ENCODE measurements at regions not wholly inside any gene's neighbourhood (a gene's known extent, or its start where the extent isn't known, plus 50 kb on each side); places are given as distances from the start of the nearest gene placed in this dataset.
"Not testable (repeated sequence)": the region's sequence is repeated elsewhere in the genome, so short reads cannot be mapped to it uniquely, and the experiment has no call there.

DNA sequence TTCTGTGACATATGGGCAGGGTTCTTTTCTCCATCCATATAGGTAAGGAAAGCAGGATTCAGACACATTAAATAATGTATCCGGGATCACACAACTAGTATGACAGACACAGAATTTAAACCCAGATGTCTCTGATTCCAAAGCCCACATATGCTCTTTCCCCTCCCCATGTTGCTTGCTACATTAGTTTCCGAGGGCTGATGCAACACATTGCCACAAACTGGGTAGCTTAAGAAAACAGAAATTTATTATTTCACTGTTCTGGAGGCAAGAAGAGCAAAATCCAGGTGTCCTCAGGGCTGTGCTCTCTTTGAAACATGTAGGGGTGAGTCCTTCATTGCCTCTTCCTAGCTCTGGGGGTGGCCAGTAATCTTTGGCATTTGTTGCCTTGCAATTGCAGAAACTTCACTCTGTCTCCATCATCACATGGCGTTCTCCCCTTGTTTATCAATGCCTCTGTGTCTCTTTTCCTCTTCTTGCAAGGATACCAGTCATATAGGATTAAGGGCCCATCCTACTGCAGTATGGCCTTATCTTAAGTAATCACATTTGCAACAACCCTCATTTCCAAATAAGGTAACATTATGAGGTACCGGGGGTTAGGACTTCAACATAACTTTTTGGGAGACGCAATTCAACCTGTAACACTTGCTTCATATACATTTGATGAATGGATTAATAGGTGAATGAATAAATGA, 83.0 kb upstream of the CCND2 start (continued):
- TF ChIP-seq, protein P1, sequence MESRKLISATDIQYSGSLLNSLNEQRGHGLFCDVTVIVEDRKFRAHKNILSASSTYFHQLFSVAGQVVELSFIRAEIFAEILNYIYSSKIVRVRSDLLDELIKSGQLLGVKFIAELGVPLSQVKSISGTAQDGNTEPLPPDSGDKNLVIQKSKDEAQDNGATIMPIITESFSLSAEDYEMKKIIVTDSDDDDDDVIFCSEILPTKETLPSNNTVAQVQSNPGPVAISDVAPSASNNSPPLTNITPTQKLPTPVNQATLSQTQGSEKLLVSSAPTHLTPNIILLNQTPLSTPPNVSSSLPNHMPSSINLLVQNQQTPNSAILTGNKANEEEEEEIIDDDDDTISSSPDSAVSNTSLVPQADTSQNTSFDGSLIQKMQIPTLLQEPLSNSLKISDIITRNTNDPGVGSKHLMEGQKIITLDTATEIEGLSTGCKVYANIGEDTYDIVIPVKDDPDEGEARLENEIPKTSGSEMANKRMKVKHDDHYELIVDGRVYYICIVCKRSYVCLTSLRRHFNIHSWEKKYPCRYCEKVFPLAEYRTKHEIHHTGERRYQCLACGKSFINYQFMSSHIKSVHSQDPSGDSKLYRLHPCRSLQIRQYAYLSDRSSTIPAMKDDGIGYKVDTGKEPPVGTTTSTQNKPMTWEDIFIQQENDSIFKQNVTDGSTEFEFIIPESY (IDR thresholded peaks at IDR 0.05; ENCODE audit: borderline replicate concordance, low read depth), result no peak
- TF ChIP-seq, protein P2, sequence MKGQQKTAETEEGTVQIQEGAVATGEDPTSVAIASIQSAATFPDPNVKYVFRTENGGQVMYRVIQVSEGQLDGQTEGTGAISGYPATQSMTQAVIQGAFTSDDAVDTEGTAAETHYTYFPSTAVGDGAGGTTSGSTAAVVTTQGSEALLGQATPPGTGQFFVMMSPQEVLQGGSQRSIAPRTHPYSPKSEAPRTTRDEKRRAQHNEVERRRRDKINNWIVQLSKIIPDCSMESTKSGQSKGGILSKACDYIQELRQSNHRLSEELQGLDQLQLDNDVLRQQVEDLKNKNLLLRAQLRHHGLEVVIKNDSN (IDR thresholded peaks at IDR 0.05; ENCODE audit: borderline replicate concordance, low read depth), result no peak

DNA sequence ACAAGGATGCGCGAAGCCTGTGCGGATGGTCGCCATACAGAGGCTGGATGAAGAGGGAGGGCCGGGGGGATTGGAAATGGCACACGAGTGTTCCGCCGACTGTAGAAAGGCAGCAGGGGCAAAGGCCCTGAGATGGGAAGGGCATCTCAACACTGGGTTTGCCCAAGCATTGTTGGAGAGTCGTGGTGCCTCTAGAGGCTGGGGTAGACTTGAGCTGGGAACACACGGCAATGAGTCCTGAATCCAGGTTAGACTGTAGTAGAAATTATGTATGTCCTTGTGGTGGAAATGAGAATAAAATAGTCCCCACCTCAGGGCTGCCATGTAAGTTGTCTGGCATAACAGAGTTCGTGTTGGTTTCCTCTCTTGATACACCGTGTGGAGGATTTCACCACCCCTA, 83.8 kb upstream of the CCND2 start:
- Histone ChIP-seq H3K79me2 (ENCODE audit: insufficient read depth) (no peaks in the 10 kb centered on the region), H4K20me1 (ENCODE audit: insufficient read depth) (no peaks in the 10 kb centered on the region), H3K27ac (ENCODE audit: low read depth in 2 of 2, low read length in 1 of 2) (no peak overlapping the region), H3K9ac (no peak overlapping the region), H3K27me3 (ENCODE audit: insufficient read depth) (peaks cover 9% of the 10 kb centered on the region; the same call in 1 of the 2 replicates), H3F3A (replicated peaks; ENCODE audit: insufficient read depth) (no peaks in the 10 kb centered on the region), H3K4me3 (ENCODE audit: low read depth in 2 of 2, low read length in 1 of 2) (no peak overlapping the region), H3K4me2 (no peak overlapping the region), H3K9me2 (no peaks in the 10 kb centered on the region), H3K9me3 (no peaks in the 10 kb centered on the region), H3K4me1 (ENCODE audit: control insufficient read depth in 1 of 2, insufficient read depth in 2 of 2, low read depth in 1 of 2, low read length in 1 of 2) (no peaks in the 10 kb centered on the region), H3K36me3 (replicated peaks in 1 of 2; ENCODE audit: control insufficient read depth in 1 of 2, insufficient read depth in 2 of 2, low read length in 1 of 2) (no peaks in the 10 kb centered on the region), H2AFZ (ENCODE audit: low read depth) (no peak overlapping the region)
- 14% methylated on average over 12 of the region's 12 CpGs for WGBS (ENCODE audit: low lambda C conversion rate)
- DNase-seq, result no peak
- TF ChIP-seq MXI1 (IDR thresholded peaks at IDR 0.05; ENCODE audit: low read depth, low read length), result no peak
- no peak for TF ChIP-seq EP300 (IDR thresholded peaks at IDR 0.05; ENCODE audit: borderline replicate concordance in 1 of 2, low read depth in 1 of 2, low read length in 1 of 2)
- TF ChIP-seq, protein P3, sequence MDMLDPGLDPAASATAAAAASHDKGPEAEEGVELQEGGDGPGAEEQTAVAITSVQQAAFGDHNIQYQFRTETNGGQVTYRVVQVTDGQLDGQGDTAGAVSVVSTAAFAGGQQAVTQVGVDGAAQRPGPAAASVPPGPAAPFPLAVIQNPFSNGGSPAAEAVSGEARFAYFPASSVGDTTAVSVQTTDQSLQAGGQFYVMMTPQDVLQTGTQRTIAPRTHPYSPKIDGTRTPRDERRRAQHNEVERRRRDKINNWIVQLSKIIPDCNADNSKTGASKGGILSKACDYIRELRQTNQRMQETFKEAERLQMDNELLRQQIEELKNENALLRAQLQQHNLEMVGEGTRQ (IDR thresholded peaks at IDR 0.05; ENCODE audit: borderline replicate concordance, low read depth, low read length), result no peak
- no peak for TF ChIP-seq GATA2 (CRISPR knock-in tag; IDR thresholded peaks at IDR 0.05)
- no peak for TF ChIP-seq NRF1 (IDR thresholded peaks at IDR 0.05; ENCODE audit: low read depth, low read length)
- TF ChIP-seq, protein P4, sequence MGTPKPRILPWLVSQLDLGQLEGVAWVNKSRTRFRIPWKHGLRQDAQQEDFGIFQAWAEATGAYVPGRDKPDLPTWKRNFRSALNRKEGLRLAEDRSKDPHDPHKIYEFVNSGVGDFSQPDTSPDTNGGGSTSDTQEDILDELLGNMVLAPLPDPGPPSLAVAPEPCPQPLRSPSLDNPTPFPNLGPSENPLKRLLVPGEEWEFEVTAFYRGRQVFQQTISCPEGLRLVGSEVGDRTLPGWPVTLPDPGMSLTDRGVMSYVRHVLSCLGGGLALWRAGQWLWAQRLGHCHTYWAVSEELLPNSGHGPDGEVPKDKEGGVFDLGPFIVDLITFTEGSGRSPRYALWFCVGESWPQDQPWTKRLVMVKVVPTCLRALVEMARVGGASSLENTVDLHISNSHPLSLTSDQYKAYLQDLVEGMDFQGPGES (IDR thresholded peaks at IDR 0.05; ENCODE audit: low read depth, low read length), result no peak
- POLR2A ChIA-PET, result no interaction called here
- CTCF ChIA-PET, result interaction anchor here (2.5 kb wide), 1 partner anchor 87 kb away, joined by 5 read pairs; no protein-coding TSS in a partner anchor

DNA sequence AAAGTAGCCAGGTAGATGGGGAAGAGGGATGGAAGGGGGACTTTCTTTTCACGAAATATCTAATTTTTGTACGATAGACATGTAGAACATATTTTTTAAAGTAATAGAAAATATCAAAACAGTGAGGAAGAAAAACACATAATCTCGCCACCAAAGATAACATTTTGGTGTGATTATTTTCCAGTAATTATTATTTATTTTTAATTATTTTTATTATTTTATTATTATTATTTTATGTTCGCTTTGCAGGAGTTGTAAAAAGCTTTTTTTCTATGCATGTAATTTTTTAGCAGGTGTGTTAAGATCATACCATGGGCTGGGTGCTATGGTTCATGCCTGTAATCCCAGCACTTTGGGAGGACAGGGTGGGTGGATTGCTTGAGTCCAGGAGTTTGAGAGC, 85.6 kb upstream of the CCND2 start:
- TF ChIP-seq RCOR1 (IDR thresholded peaks at IDR 0.05; ENCODE audit: low read length), result no peak
- TF ChIP-seq RFX5 (IDR thresholded peaks at IDR 0.05; ENCODE audit: low read length), result no peak
- TF ChIP-seq EZH2phosphoT487 (IDR thresholded peaks at IDR 0.05; ENCODE audit: borderline replicate concordance, low read depth), result no peak
- TF ChIP-seq RXRA (IDR thresholded peaks at IDR 0.05; ENCODE audit: borderline replicate concordance, low read depth), result no peak
- H4K20me1 ChIP-seq (ENCODE audit: insufficient read depth), result no peaks in the 10 kb centered on the region
- H3F3A ChIP-seq (replicated peaks; ENCODE audit: insufficient read depth), result no peaks in the 10 kb centered on the region
- H3K4me1 ChIP-seq (ENCODE audit: control insufficient read depth in 1 of 2, insufficient read depth in 2 of 2, low read depth in 1 of 2, low read length in 1 of 2), result no peaks in the 10 kb centered on the region
- H3K79me2 ChIP-seq (ENCODE audit: insufficient read depth), result no peaks in the 10 kb centered on the region
- no peak for DNase-seq
- H3K27ac ChIP-seq (ENCODE audit: low read depth in 2 of 2, low read length in 1 of 2), result no peak overlapping the region
- no peak overlapping the region for H2AFZ ChIP-seq (ENCODE audit: low read depth)
- POLR2A ChIA-PET, result no interaction called here
- H3K27me3 ChIP-seq (ENCODE audit: insufficient read depth), result no peaks in the 10 kb centered on the region; the same call in 1 of the 2 replicates
- CTCF ChIA-PET, result no interaction called here
- no peaks in the 10 kb centered on the region for H3K9me2 ChIP-seq
- no peaks in the 10 kb centered on the region for H3K36me3 ChIP-seq (replicated peaks in 1 of 2; ENCODE audit: control insufficient read depth in 1 of 2, insufficient read depth in 2 of 2, low read length in 1 of 2)
- no peak overlapping the region for H3K9ac ChIP-seq
- no peaks in the 10 kb centered on the region; the same call in 1 of the 2 replicates for H3K9me3 ChIP-seq
- H3K4me3 ChIP-seq (ENCODE audit: low read depth in 2 of 2, low read length in 1 of 2), result no peak overlapping the region
- H3K4me2 ChIP-seq, result no peak overlapping the region
- under 1% methylated on average over 4 of the region's 4 CpGs for WGBS (ENCODE audit: low lambda C conversion rate)

DNA sequence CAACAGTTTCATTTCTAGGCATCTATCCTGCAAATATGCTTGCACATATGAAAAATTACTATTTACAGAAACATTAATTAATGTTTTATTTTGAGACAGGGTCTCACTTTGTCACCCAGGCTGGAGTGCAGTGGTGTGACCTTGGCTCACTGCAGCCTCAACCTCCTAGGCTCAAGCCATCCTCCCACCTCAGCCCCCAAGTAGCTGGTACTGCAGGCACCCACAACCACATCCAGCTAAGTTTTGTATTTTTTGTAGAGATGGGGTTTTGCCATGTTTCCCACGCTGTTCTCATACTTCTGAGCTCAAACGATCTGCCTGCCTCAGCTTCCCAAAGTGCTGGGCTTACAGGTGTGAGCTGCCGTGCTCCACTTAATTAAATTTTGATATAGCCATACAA, 86.2 kb upstream of the CCND2 start:
- H3K36me3 ChIP-seq (replicated peaks in 1 of 2; ENCODE audit: control insufficient read depth in 1 of 2, insufficient read depth in 2 of 2, low read length in 1 of 2); H3K4me1 ChIP-seq (ENCODE audit: control insufficient read depth in 1 of 2, insufficient read depth in 2 of 2, low read depth in 1 of 2, low read length in 1 of 2); H3K9ac ChIP-seq; H2AFZ ChIP-seq (ENCODE audit: low read depth); H3K27me3 ChIP-seq (ENCODE audit: insufficient read depth); POLR2A ChIA-PET; H3K79me2 ChIP-seq (ENCODE audit: insufficient read depth); H3K4me2 ChIP-seq; DNase-seq; H3F3A ChIP-seq (replicated peaks; ENCODE audit: insufficient read depth); H3K4me3 ChIP-seq (ENCODE audit: low read depth in 2 of 2, low read length in 1 of 2); CTCF ChIA-PET; H3K9me2 ChIP-seq; H4K20me1 ChIP-seq (ENCODE audit: insufficient read depth); H3K27ac ChIP-seq (ENCODE audit: low read depth in 2 of 2, low read length in 1 of 2); H3K9me3 ChIP-seq: not testable (repeated sequence)
- 1% methylated on average over 3 of the region's 3 CpGs for WGBS (ENCODE audit: low lambda C conversion rate)
